Dendritic cell treated with granulocyte-macrophage colony-stimulating factor and Interleukin-4, amounts not matched to agents 40 ng/mL and 50 ng/mL, for 4 days (primary cell): ENCODE measurements at regions not wholly inside any gene's neighbourhood (a gene's known extent, or its start where the extent isn't known, plus 50 kb on each side); places are given as distances from the start of the nearest gene placed in this dataset.

Source experiments
- H3K27ac Mint-ChIP-seq: one replicate; pipeline ENCODE4 v1.8.0; 2022; ENCODE audit warnings: mild to moderate bottlenecking, mixed read lengths
- H3K27me3 Mint-ChIP-seq: one replicate; pipeline ENCODE4 v1.8.0; 2022; ENCODE audit warnings: mild to moderate bottlenecking, mixed read lengths
- H3K36me3 Mint-ChIP-seq: one replicate; pipeline ENCODE4 v1.8.0; 2022; ENCODE audit warnings: low read depth, mixed read lengths
- H3K4me1 Mint-ChIP-seq: one replicate; pipeline ENCODE4 v1.8.0; 2022; ENCODE audit warnings: low read depth, mixed read lengths
- H3K4me3 Mint-ChIP-seq: one replicate; pipeline ENCODE4 v1.8.0; 2022; ENCODE audit warnings: mild to moderate bottlenecking, moderate library complexity, mixed read lengths
- H3K9me3 Mint-ChIP-seq: one replicate; pipeline ENCODE4 v1.8.0; 2022; ENCODE audit warnings: mixed read lengths
- intact Hi-C: fragments of 100-400 bp; cut with micrococcal nuclease; formaldehyde crosslinking; loops from one replicate; pipeline ENCODE4 v1.15.0; 2022

DNA sequence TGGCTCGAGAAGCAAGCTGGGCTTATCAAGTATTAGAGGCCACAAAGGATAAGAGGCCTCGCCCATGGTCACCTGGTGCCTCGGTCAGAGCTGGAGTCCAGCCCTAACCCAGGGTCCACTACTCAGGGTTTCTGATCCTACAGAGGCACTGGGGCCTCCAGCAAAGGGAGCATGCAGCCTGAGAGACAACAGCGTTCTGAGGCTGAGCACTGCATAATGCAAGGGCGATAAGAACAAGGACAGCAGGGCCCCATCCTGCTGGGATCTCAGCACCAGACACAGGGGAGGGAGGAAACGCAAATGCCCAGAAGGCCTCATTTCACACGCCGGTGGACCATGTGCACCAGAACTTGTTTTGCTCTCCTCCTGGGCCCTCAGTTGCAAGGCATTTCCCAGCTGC is 63.0 kb downstream of the C5orf15 start:
- Mint-ChIP-seq H3K4me1 (no peaks in the 10 kb centered on the region), H3K36me3 (no peaks in the 10 kb centered on the region), H3K4me3 (no peak overlapping the region), H3K27ac (no peak overlapping the region), H3K9me3 (no peaks in the 10 kb centered on the region), H3K27me3 (no peaks in the 10 kb centered on the region)
- intact Hi-C loops = no loop called here

DNA sequence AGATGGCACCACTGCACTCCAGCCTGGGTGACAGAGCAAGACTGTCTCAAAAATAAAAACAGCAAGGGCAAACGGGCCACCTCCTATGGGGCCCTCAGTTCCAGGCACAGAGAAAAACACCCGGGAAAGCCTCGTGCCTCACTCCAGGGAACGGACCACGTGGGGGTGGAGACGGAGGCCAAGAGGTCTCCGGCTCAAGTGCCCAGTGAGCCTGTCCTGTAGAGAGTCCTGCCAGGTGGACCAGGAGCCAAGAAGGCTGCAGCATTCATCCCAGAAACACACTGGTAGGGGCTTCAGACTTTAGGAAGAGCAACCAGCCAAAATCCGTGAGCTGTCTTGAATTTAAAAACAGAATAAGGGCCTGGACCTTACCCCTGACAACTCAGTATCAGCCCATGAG is 63.8 kb downstream of the C5orf15 start:
- Mint-ChIP-seq H3K36me3 (no peaks in the 10 kb centered on the region), H3K27ac (no peak overlapping the region), H3K4me1 (no peaks in the 10 kb centered on the region), H3K4me3 (no peak overlapping the region), H3K9me3 (no peaks in the 10 kb centered on the region), H3K27me3 (no peaks in the 10 kb centered on the region)
- intact Hi-C loops = no loop called here

DNA sequence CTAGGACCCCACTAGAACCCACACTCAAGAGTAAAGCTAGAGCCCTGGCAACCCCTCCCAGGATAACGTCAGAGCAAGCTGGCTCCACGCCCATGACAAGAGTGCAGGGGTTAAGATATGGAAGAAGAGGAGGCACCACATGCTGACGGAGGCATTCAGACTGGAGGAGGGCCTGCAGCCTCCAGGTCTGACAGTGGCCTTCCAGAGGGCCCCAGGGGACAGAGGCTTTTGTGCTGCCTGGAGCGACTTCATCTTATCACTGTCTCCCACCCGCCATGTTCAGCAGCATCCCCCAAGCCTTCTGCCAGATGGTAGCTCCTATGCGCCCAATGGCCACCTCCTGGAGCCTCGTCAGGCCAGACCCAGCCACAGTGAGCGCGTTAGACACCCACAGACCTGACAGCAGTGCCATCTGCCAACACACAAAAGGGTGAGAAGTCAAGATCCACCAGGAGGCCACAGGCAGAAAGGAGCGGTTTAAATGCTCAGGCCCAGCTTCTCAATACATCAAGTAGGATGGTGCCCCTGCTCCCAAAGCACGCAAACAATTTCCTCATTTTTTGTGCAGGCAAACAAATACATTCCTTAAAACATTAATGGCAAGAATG is 65.8 kb downstream of the C5orf15 start:
- Mint-ChIP-seq H3K27ac (no peak overlapping the region), H3K36me3 (no peaks in the 10 kb centered on the region), H3K4me3 (no peak overlapping the region), H3K27me3 (no peaks in the 10 kb centered on the region), H3K4me1 (no peaks in the 10 kb centered on the region), H3K9me3 (no peaks in the 10 kb centered on the region)
- intact Hi-C loops = no loop called here

DNA sequence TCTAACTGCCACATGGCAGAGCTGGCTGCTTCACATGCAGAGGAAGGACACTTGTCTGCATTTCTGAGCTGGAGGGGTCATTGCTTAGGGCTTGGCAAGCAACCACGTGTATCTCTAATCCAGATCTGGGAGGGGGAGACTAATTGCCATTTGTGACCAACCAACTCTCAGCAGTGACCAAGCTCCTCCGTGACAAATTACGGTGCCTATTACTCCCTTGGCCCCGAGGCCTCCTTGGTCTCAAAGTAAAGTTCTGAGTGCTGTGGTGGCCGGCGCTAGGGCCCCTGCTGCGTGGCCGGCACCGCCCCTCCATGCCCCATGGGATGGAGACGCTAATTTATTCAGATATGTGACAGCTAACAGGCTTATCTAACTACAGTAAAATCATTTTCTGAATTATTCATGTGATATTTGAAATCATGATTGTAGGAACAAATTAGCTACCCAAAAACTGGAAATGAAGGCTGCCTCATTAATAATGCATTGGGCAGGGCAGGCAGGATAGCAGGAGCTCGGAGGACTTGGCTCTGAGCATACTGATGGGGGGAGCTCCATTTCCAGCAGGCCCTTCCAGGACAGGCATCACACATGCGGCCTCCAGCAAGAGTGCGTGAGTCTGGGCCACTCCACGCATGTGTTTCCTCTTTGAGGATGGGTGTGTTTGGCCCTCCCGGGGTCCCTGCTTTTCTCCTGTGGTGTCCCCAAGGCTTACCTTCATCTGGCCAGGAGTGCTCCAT is 67.7 kb downstream of the C5orf15 start:
- no peaks in the 10 kb centered on the region for H3K9me3 Mint-ChIP-seq

DNA sequence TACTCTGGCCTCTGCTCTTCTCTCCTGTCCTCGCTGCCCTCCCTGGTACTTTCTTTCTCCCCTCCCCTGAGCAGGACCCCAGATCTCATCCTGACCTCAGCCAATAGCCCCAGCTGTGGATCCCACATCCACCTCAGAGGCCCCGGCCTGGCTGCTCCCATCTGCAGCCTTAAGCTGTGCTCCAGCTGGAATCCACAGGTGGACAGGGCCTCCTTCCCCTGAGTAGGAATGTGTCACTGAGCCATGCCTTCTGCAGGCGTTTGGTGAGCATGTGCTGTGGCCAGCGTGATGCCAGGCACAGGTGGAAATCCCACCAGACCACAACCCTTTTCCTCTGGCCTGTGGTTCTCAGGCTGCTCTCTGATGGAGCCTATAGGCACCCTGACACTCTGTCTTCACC is 68.9 kb downstream of the C5orf15 start:
- Mint-ChIP-seq H3K27me3 (no peaks in the 10 kb centered on the region), H3K4me1 (no peaks in the 10 kb centered on the region), H3K27ac (no peak overlapping the region), H3K4me3 (no peak overlapping the region), H3K36me3 (no peaks in the 10 kb centered on the region), H3K9me3 (no peaks in the 10 kb centered on the region)
- intact Hi-C loops = no loop called here

More for the DNA sequence above, 67.7 kb downstream of the C5orf15 start:
- Mint-ChIP-seq H3K4me3 (no peak overlapping the region), H3K27ac (no peak overlapping the region), H3K36me3 (no peaks in the 10 kb centered on the region), H3K27me3 (no peaks in the 10 kb centered on the region), H3K4me1 (no peaks in the 10 kb centered on the region)
- intact Hi-C loops = no loop called here

DNA sequence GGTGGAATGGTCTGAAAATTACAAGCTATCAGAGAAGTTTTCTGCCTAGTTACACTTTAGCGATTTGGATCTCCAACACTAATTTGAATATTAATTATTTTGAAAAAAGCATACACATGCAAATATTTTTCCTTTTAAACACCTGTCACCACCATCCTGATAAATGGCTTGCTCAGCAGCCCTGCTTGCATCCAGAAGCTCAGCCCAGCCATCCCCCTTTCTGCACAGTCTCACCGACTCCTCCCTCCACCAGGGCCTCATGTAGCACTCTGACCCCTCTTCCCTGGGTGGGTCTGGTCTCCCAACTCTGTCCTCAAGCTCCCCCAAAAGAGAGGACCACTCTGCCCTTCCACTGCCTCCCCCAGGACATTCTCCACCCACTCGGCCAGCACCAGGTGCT is 70.0 kb downstream of the C5orf15 start:
- Mint-ChIP-seq H3K9me3 (no peaks in the 10 kb centered on the region), H3K4me1 (no peaks in the 10 kb centered on the region), H3K4me3 (no peak overlapping the region), H3K27ac (no peak overlapping the region), H3K27me3 (peaks cover 2% of the 10 kb centered on the region), H3K36me3 (no peaks in the 10 kb centered on the region)
- intact Hi-C loops = no loop called here

DNA sequence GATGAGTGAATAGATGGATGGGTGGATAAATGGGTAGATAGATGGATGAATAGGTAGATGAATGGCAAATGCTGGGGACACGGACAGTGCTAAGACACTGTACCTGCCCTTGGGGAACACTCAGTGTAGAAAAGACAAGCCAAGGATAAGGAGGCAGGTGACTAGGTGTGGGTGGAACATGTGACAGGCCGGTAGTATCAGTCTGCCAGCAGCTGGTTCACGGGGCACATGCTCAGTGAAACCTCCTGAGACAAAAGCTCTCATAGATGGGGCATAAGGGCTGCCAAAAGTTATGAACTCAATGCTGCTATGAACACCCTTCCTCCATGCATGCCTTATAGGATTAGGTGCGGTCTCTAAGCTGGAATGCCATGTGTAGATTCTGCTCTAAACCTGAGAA is 71.0 kb downstream of the C5orf15 start:
- Mint-ChIP-seq H3K4me3 (no peak overlapping the region), H3K36me3 (no peaks in the 10 kb centered on the region), H3K9me3 (no peaks in the 10 kb centered on the region), H3K27me3 (peaks cover 2% of the 10 kb centered on the region), H3K4me1 (no peaks in the 10 kb centered on the region), H3K27ac (no peak overlapping the region)
- intact Hi-C loops = no loop called here

DNA sequence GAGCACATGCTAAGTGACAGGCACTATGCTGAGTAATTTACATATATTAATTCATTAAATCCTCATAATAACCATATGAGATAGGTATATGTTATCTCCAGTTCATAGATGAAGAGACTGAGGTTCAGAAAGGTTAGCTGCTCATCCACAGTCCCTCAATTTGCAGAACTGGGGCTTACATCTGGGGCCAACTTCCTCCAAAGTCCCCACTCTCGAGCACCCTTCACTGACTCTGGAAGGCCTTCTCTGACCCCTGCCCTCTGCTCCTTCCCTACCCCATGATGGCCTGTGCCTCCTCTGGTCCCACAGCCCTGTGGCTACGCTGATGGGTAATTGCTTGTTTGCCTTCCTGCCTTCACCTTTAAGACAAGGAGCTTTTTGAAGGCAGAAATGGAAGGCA is 71.6 kb downstream of the C5orf15 start:
- Mint-ChIP-seq H3K27me3 (peaks cover 2% of the 10 kb centered on the region), H3K4me3 (no peak overlapping the region), H3K36me3 (no peaks in the 10 kb centered on the region), H3K4me1 (no peaks in the 10 kb centered on the region), H3K9me3 (no peaks in the 10 kb centered on the region), H3K27ac (no peak overlapping the region)
- intact Hi-C loops = no loop called here

DNA sequence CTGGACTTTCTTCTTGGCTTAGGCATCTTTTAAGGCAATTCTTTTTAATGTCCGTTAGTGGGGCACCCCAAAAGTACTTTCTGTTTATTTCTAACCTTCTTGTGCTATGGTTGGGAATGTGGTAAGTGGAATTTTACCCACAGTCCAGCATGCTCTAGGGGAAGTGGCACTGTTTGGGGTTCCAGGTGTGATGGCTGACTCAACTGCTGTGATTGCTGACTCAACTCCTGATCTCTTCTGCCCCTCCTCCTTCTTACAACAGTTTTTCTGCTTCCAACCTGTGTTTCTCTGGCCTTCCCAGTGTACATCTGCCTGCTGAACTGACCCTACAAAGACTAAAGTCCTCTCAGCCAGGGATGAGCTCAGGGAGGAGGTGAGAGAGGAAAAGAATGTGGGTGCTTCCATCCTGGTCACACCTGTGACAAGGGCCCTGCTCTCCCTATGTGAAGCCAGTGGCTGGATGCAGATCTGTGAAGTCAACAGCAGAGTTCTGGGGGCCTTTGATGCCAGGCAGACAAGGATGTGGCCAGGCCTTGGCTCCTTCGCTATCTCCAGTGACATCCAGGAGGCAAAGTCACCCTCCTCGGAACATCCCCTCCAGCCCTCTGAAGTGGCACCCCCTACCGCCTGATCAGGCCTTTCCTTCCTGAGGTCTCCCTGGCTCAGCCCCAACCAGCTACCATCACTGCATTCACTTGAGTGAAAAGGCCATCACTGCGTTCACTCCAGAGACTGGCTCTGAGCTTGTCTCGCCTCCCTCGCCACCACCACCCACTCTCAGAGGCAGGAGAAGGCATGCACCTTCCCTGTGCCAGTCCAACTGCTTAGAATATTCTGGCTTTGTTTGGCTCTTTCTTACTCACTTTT is 72.2 kb downstream of the C5orf15 start:
- no peak overlapping the region for H3K27ac Mint-ChIP-seq
- intact Hi-C loops = no loop called here

DNA sequence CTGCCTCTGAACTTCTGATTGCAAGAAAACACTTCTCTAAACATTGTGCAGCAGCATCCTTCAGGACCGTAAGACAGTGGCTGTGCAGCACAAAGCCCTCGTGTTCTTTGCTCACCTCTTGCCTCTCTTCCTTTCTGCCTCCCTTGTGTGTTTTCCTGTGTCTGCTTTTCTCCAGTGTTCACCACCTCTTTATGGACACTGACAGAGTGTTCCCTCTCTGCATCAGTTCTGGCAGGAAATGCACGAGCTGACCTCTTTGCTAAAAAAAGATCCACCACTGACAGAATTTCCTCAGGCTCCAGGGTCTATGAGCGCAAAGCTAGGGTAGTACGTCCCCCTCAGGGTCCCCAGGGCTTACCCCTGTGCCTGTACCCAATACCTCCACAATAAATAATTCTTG is 74.3 kb downstream of the C5orf15 start:
- intact Hi-C loops = no loop called here
- Mint-ChIP-seq H3K27me3 (peaks cover 2% of the 10 kb centered on the region), H3K4me3 (no peak overlapping the region), H3K9me3 (no peaks in the 10 kb centered on the region), H3K36me3 (no peaks in the 10 kb centered on the region), H3K4me1 (no peaks in the 10 kb centered on the region), H3K27ac (no peak overlapping the region)

More for the DNA sequence above, 72.2 kb downstream of the C5orf15 start:
- Mint-ChIP-seq H3K4me1 (no peaks in the 10 kb centered on the region), H3K9me3 (no peaks in the 10 kb centered on the region), H3K4me3 (no peak overlapping the region), H3K27me3 (peaks cover 2% of the 10 kb centered on the region), H3K36me3 (no peaks in the 10 kb centered on the region)

DNA sequence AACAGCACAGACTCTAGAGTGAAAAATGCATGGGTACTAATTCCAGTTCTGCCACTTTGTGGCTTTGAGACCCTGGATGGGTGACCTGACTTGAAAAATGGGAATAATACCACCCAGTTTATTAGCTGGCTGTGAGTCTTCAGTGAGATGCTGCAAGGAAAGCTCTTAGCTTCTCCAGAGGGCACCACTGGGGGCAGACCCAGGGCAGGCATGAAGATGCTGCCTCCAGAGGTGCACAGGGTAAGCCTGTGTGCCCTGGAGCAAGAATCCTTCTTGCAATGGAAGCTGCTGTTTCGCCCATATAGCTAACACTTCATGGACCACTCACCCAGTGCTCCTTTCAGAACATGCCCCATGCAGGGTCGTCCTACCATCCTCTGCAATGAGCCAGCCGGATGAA is 75.7 kb downstream of the C5orf15 start:
- no peak overlapping the region for H3K4me3 Mint-ChIP-seq
- H3K27me3 Mint-ChIP-seq = peaks cover 2% of the 10 kb centered on the region
- H3K9me3 Mint-ChIP-seq = no peaks in the 10 kb centered on the region
- H3K36me3 Mint-ChIP-seq = no peaks in the 10 kb centered on the region
- H3K27ac Mint-ChIP-seq = no peak overlapping the region
- intact Hi-C loops = no loop called here
- H3K4me1 Mint-ChIP-seq = no peaks in the 10 kb centered on the region

DNA sequence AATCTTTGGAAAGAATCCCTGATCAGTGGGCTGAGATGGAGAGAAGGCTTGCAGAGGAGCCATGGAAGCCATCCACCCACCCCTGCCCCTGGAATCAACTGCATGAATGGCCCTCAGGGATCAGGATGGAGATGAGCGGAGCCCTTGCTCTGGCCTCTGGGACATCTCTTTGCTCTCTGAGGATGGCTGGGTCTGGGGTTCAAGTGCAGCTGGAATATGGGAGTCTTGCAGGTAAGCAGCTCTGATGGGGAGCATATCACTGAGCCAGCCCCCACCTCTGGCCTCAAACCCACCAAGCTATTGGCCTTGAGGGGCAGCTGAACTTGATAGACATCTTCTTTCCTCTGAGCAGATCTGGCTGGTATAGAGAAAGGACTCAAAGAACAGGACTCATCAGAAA is 76.1 kb downstream of the C5orf15 start:
- Mint-ChIP-seq H3K27ac (no peak overlapping the region), H3K27me3 (peaks cover 2% of the 10 kb centered on the region), H3K36me3 (no peaks in the 10 kb centered on the region), H3K4me1 (no peaks in the 10 kb centered on the region), H3K4me3 (no peak overlapping the region), H3K9me3 (no peaks in the 10 kb centered on the region)
- intact Hi-C loops = no loop called here

DNA sequence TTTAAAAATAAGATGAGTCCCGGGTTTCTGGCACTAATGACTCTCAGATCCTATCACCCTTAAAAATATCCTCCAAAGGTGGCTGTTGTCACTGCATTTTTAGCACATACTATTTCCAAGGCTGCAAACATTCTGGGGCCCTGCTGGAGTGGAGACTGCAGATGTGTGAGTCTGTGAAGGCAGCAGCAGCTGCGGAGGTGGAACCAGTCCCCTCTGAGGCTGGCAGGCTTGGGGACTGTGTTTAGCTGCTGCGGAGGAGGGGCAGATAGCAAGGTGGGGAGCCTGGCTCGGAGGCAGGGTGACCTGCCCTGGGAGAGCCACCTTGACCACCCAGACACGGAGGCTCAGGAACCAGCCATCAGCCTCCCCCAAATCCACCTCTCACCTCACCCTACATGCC is 77.0 kb downstream of the C5orf15 start:
- intact Hi-C loops = no loop called here
- Mint-ChIP-seq H3K36me3 (no peaks in the 10 kb centered on the region), H3K27ac (no peak overlapping the region), H3K9me3 (no peaks in the 10 kb centered on the region), H3K4me3 (no peak overlapping the region), H3K4me1 (no peaks in the 10 kb centered on the region), H3K27me3 (peaks cover 2% of the 10 kb centered on the region)

DNA sequence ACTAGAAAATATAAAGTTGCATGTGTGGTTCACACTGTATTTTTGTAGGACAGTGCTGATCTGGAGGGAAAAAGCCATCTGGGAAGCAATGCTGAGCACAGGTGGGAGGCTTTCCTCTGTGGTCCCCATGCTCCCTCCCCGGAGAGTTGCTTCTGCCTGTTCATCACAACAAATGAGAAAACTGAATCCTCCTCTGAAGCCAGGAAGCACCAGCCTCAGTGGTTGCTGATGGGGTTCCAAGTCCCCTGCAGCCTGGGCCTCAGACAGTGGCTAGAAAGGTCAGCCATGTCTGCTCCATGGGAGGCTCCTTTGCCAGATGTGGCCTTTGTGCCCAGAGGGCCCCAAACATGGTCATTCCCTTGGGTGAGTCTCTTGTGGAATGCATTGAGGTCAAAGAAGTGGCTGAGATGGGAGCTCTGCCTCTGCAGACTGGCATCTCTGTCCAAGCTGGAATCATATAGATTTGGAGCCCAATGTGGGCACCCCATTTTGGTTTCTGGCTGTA is 77.6 kb downstream of the C5orf15 start:
- no peak overlapping the region for H3K4me3 Mint-ChIP-seq
- H3K9me3 Mint-ChIP-seq = no peaks in the 10 kb centered on the region
- H3K27me3 Mint-ChIP-seq = peaks cover 2% of the 10 kb centered on the region
- intact Hi-C loops = no loop called here
- no peaks in the 10 kb centered on the region for H3K4me1 Mint-ChIP-seq
- no peak overlapping the region for H3K27ac Mint-ChIP-seq
- H3K36me3 Mint-ChIP-seq = no peaks in the 10 kb centered on the region
